ENCODE measurements at regions not wholly inside any gene's neighbourhood (a gene's known extent, or its start where the extent isn't known, plus 50 kb on each side); places are given as distances from the start of the nearest gene placed in this dataset.

- Histone ChIP-seq H3K9me3 (ENCODE audit: control insufficient read depth in 4 of 4, low read length in 3 of 4) (no peaks in the 10 kb centered on the region), H3K9ac (ENCODE audit: low read depth in 1 of 2, low read length in 2 of 2) (no peak overlapping the region), H3K36me3 (ENCODE audit: control insufficient read depth in 4 of 4, insufficient read depth in 3 of 4, low read depth in 1 of 4, low read length in 3 of 4) (no peaks in the 10 kb centered on the region), H3K4me3 (ENCODE audit: low read depth in 1 of 3, low read length in 3 of 3) (no peak overlapping the region), H3K27me3 (ENCODE audit: control insufficient read depth in 4 of 4, insufficient read depth in 4 of 4, low read length in 3 of 4) (no peaks in the 10 kb centered on the region), H3K27ac (ENCODE audit: low read depth in 1 of 2, low read length in 2 of 2) (no peak overlapping the region), H3K4me1 (ENCODE audit: control insufficient read depth in 4 of 4, insufficient read depth in 4 of 4, low read length in 3 of 4) (no peaks in the 10 kb centered on the region)
- DNase-seq (ENCODE audit: low spot score) = no peak
- TF ChIP-seq GABPA (IDR thresholded peaks at IDR 0.05 in 1 of 2, conservative IDR thresholded peaks at IDR 0.05 in 1 of 2) (no peak), EGR1 (IDR thresholded peaks at IDR 0.05; ENCODE audit: low read depth in 2 of 2) (no peak)
- 74% methylated on average over 4 of the region's 4 CpGs for WGBS
These were observed 657.7 kb upstream of the GOT2 start for GRCh38 chr16:59391617-59392364.

DNA sequence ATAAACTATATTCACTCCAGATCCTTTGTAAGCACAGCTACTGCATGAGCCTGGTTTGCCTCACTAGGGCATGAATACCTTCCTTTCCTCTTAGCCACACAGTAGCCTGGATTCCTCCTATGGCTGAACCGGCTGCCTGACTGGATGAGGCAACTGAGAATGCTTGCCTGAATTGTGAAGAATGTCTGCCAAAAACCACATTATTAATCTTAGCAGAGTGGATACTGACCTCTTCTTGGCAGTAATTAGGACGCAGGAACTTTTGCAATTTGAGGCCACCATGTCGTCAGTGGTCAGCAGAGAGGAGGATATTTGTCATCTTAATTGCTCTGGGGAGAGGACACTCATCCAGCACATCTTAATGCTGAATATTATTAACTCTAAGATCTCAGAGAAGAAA lies 651.8 kb upstream of the GOT2 start:
- 22% methylated on average over 3 of the region's 3 CpGs for WGBS
- DNase-seq (ENCODE audit: low spot score) = no peak
- no peaks in the 10 kb centered on the region for H3K36me3 ChIP-seq (ENCODE audit: control insufficient read depth in 4 of 4, insufficient read depth in 3 of 4, low read depth in 1 of 4, low read length in 3 of 4)
- H3K9me3 ChIP-seq (ENCODE audit: control insufficient read depth in 4 of 4, low read length in 3 of 4) = no peaks in the 10 kb centered on the region
- no peaks in the 10 kb centered on the region for H3K27me3 ChIP-seq (ENCODE audit: control insufficient read depth in 4 of 4, insufficient read depth in 4 of 4, low read length in 3 of 4)
- H3K4me3 ChIP-seq (ENCODE audit: low read depth in 1 of 3, low read length in 3 of 3) = no peak overlapping the region
- H3K9ac ChIP-seq (ENCODE audit: low read depth in 1 of 2, low read length in 2 of 2) = no peak overlapping the region
- peaks cover 0 to 2% (median 0%) of the 10 kb centered on the region in 4 donors for H3K4me1 ChIP-seq (ENCODE audit: control insufficient read depth in 4 of 4, insufficient read depth in 4 of 4, low read length in 3 of 4)
- H3K27ac ChIP-seq (ENCODE audit: low read depth in 1 of 2, low read length in 2 of 2) = no peak overlapping the region
- TF ChIP-seq RAD21 (IDR thresholded peaks at IDR 0.05) (peak; percentile 38 to 54), FOXA2 (IDR thresholded peaks at IDR 0.05) (peak; percentile 16), FOXA1 (IDR thresholded peaks at IDR 0.05) (no peak), HNF4G (IDR thresholded peaks at IDR 0.05) (no peak), CTCF (IDR thresholded peaks at IDR 0.05; ENCODE audit: low read depth, low read length, missing input control) (no peak), TAF1 (conservative IDR thresholded peaks at IDR 0.05) (no peak), JUND (IDR thresholded peaks at IDR 0.05) (peak in 1 of 2 donors; percentile 66), RXRA (IDR thresholded peaks at IDR 0.05) (peak; percentile 31 to 71), MAX (IDR thresholded peaks at IDR 0.05) (no peak), SP1 (IDR thresholded peaks at IDR 0.05) (no peak), GABPA (IDR thresholded peaks at IDR 0.05 in 1 of 2, conservative IDR thresholded peaks at IDR 0.05 in 1 of 2) (no peak), EGR1 (IDR thresholded peaks at IDR 0.05; ENCODE audit: low read depth in 2 of 2) (no peak), YY1 (IDR thresholded peaks at IDR 0.05) (peak; percentile 42), REST (IDR thresholded peaks at IDR 0.05) (peak; percentile 30), HNF4A (conservative IDR thresholded peaks at IDR 0.05) (peak in 1 of 2 donors; percentile 35), NR2F2 (IDR thresholded peaks at IDR 0.05) (peak; percentile 53)
- TF ChIP-seq, protein P1, sequence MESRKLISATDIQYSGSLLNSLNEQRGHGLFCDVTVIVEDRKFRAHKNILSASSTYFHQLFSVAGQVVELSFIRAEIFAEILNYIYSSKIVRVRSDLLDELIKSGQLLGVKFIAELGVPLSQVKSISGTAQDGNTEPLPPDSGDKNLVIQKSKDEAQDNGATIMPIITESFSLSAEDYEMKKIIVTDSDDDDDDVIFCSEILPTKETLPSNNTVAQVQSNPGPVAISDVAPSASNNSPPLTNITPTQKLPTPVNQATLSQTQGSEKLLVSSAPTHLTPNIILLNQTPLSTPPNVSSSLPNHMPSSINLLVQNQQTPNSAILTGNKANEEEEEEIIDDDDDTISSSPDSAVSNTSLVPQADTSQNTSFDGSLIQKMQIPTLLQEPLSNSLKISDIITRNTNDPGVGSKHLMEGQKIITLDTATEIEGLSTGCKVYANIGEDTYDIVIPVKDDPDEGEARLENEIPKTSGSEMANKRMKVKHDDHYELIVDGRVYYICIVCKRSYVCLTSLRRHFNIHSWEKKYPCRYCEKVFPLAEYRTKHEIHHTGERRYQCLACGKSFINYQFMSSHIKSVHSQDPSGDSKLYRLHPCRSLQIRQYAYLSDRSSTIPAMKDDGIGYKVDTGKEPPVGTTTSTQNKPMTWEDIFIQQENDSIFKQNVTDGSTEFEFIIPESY (IDR thresholded peaks at IDR 0.05) = no peak
- TF ChIP-seq, protein P2, sequence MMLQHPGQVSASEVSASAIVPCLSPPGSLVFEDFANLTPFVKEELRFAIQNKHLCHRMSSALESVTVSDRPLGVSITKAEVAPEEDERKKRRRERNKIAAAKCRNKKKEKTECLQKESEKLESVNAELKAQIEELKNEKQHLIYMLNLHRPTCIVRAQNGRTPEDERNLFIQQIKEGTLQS (IDR thresholded peaks at IDR 0.05) = peak; percentile 25

All from liver (tissue), 8 donors.